K562 (cell line): ENCODE measurements at regions not wholly inside any gene's neighbourhood (a gene's known extent, or its start where the extent isn't known, plus 50 kb on each side); places are given as distances from the start of the nearest gene placed in this dataset.
"Not testable (repeated sequence)": the region's sequence is repeated elsewhere in the genome, so short reads cannot be mapped to it uniquely, and the experiment has no call there.

Experiments
- ATAC-seq: fragments of 200-7000 bp; cut with Tn5 transposase; 3 replicates; pipeline ENCODE4 v1.9.1; 2020; ENCODE audit warnings: moderate library complexity
- BruUV-seq: library from RNA; stranded (reverse); fragments of 400-500 nt; replicated peaks from 2 replicates; lab custom pipeline; 2021; lab: Mats Ljungman, UMichigan
- CTCF ChIA-PET: fragments of 300-600 bp; formaldehyde crosslinking; extraction: SDS; loops from one replicate; lab custom pipeline; 2021; ENCODE audit warnings: low intra/inter-chr PET ratio; lab: Yijun Ruan, JAX
- POLR2A ChIA-PET: fragments of 300-600, 350-650 bp; sonication (Branson Sonifier 250); formaldehyde crosslinking; extraction: SDS; loops from one replicate; lab custom pipeline; 2021; ENCODE audit warnings: antibody characterized with exemption, inconsistent platforms; lab: Yijun Ruan, JAX
- DNase-seq, 4 experiments: peaks; one replicate each; pipeline versions ENCODE4 v3.0.0 to v3.0.0-alpha.2; 2011 to 2018; ENCODE audit warnings: low spot score in 3 of 4, mixed read lengths in 3 of 4; ENCODE audit errors: extremely low read depth in 1 of 4
- FAIRE-seq: peaks from 2 replicates; lab custom pipeline; 2011; peaks lifted over from hg19 to GRCh38; lab: Jason Lieb, UNC
- H2AFZ ChIP-seq: 2 replicates; pipeline ENCODE4 v1.6.0; 2011; ENCODE audit warnings: low read depth, low read length, control low read depth, inconsistent platforms
- H3K27ac ChIP-seq: fragments of 200-600 bp; 3 replicates; pipeline ENCODE4 v1.8.0; 2011; ENCODE audit warnings: low read depth, mild to moderate bottlenecking, control low read depth, inconsistent platforms, low read length, moderate library complexity, mixed read lengths; ENCODE audit errors: extremely low read depth
- H3K27me3 ChIP-seq, 2 experiments: fragments of 300-600 bp in 1 of 2; 2 replicates in 1 of 2; 3 replicates in 1 of 2; pipeline versions ENCODE4 v1.6.0 to v1.8.0; 2011; ENCODE audit warnings: inconsistent platforms in 2 of 2, low read length in 2 of 2, mild to moderate bottlenecking in 1 of 2, mixed read lengths in 1 of 2, moderate library complexity in 1 of 2; ENCODE audit not compliant: control insufficient read depth in 2 of 2, insufficient read depth in 2 of 2
- H3K36me3 ChIP-seq: fragments of 300-600 bp; 3 replicates; pipeline ENCODE4 v1.8.0; 2011; ENCODE audit warnings: mild to moderate bottlenecking, low read length, inconsistent platforms; ENCODE audit not compliant: control insufficient read depth, insufficient read depth
- H3K4me1 ChIP-seq, 2 experiments: fragments of 200-600 bp in 1 of 2; replicated peaks in 1 of 2; 2 replicates in 1 of 2; 3 replicates in 1 of 2; pipeline versions ENCODE4 v1.5.1 to v1.8.0; 2011; ENCODE audit warnings: inconsistent platforms in 2 of 2, low read length in 2 of 2, mild to moderate bottlenecking in 1 of 2, mixed read lengths in 1 of 2, moderate library complexity in 1 of 2; ENCODE audit not compliant: control insufficient read depth in 2 of 2, insufficient read depth in 2 of 2
- H3K4me2 ChIP-seq: 2 replicates; pipeline ENCODE4 v1.6.1; 2011; ENCODE audit warnings: low read length, control low read depth, inconsistent platforms, mixed read lengths; ENCODE audit not compliant: insufficient read depth
- H3K4me3 ChIP-seq: fragments of 200-600 bp; sonication (generic), shearing (Covaris generic); 2 replicates; pipeline ENCODE4 v1.5.1; 2016; ENCODE audit warnings: control low read depth, inconsistent platforms
- H3K79me2 ChIP-seq: fragments of 200-600 bp; 3 replicates; pipeline ENCODE4 v1.8.0; 2011; ENCODE audit warnings: low read length, inconsistent platforms; ENCODE audit not compliant: control insufficient read depth, insufficient read depth
- H3K9ac ChIP-seq, 2 experiments: 2 replicates each; pipeline versions ENCODE4 v1.6.0 to v1.6.1; 2011; ENCODE audit warnings: low read depth in 2 of 2, low read length in 2 of 2, control low read depth in 1 of 2, inconsistent platforms in 1 of 2, mild to moderate bottlenecking in 1 of 2, mixed read lengths in 1 of 2; ENCODE audit not compliant: insufficient read depth in 1 of 2
- H3K9me1 ChIP-seq: one replicate; pipeline ENCODE4 v1.6.0; 2011; ENCODE audit warnings: inconsistent platforms, mild to moderate bottlenecking, low read length, moderate library complexity; ENCODE audit not compliant: control insufficient read depth, insufficient read depth
- H3K9me3 ChIP-seq: replicated peaks from 2 replicates; pipeline ENCODE4 v1.5.1; 2011; ENCODE audit warnings: low read depth, low read length, inconsistent platforms; ENCODE audit not compliant: control insufficient read depth, insufficient read depth
- H4K20me1 ChIP-seq: replicated peaks from 2 replicates; pipeline ENCODE4 v1.6.1; 2011; ENCODE audit warnings: low read length, inconsistent platforms, mixed read lengths; ENCODE audit not compliant: control insufficient read depth, insufficient read depth
- WGBS: fragments of 100-300 bp; shearing (Covaris generic); methylation state at CpG from one replicate; pipeline ENCODE4 v1.1.6; 2016; ENCODE audit warnings: low coverage, mixed read lengths; ENCODE audit not compliant: insufficient coverage; ENCODE audit errors: missing lambda C conversion rate; 5-methylcytosine and 5-hydroxymethylcytosine counted together
- in situ Hi-C: fragments of 300-500 bp; cut with MboI; formaldehyde crosslinking; loops from 4 replicates; pipeline ENCODE4 v1.15.0; 2018; ENCODE audit warnings: inconsistent platforms, mixed read lengths
- intact Hi-C: fragments of 100-400 bp; cut with micrococcal nuclease; formaldehyde crosslinking; loops from 2 replicates; pipeline ENCODE4 v1.14.2; 2022
- TF ChIP-seq, protein P1 (sequence below), 3 experiments: fragments of 200-800 bp in 1 of 3; fragments of 250-450 bp in 1 of 3; fragments of 450-650 bp in 1 of 3; sonication (Bioruptor Pico) in 1 of 3; sonication (Bioruptor generic) in 1 of 3; formaldehyde crosslinking in 1 of 3; IDR thresholded peaks; 2 replicates each; pipeline versions ENCODE4 v1.6.1 to v1.8.0; 2016 to 2022; ENCODE audit warnings: mild to moderate bottlenecking in 2 of 3, missing genetic modification characterization in 2 of 3, missing compliant biosample characterization in 1 of 3, moderate library complexity in 1 of 3

DNA sequence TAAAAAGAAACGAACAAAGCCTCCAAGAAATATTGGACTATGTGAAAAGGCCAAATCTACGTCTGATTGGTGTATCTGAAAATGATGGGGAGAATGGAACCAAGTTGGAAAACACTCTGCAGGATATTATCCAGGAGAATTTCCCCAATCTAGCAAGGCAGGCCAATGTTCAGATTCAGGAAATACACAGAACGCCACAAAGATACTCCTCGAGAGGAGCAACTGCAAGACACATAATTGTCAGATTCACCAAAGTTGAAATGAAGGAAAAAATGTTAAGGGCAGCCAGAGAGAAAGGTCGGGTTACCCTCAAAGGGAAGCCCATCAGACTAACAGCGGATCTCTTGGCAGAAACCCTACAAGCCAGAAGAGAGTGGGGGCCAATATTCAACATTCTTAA is 82.2 kb downstream of the SNTN start:
- intact Hi-C loops = not testable (repeated sequence)

More for the DNA sequence above, 82.2 kb downstream of the SNTN start:
- H4K20me1 ChIP-seq, H3K27ac ChIP-seq, H3K9me1 ChIP-seq, H3K4me1 ChIP-seq, in situ Hi-C loops, CTCF ChIA-PET, FAIRE-seq, POLR2A ChIA-PET, DNase-seq, H3K4me3 ChIP-seq, BruUV-seq, H3K4me2 ChIP-seq, H3K36me3 ChIP-seq, H3K9me3 ChIP-seq, ATAC-seq, H2AFZ ChIP-seq, H3K79me2 ChIP-seq, H3K9ac ChIP-seq, H3K27me3 ChIP-seq: not testable (repeated sequence)
- WGBS = 0% methylated on average over 3 of the region's 6 CpGs
- TF ChIP-seq, protein P1, sequence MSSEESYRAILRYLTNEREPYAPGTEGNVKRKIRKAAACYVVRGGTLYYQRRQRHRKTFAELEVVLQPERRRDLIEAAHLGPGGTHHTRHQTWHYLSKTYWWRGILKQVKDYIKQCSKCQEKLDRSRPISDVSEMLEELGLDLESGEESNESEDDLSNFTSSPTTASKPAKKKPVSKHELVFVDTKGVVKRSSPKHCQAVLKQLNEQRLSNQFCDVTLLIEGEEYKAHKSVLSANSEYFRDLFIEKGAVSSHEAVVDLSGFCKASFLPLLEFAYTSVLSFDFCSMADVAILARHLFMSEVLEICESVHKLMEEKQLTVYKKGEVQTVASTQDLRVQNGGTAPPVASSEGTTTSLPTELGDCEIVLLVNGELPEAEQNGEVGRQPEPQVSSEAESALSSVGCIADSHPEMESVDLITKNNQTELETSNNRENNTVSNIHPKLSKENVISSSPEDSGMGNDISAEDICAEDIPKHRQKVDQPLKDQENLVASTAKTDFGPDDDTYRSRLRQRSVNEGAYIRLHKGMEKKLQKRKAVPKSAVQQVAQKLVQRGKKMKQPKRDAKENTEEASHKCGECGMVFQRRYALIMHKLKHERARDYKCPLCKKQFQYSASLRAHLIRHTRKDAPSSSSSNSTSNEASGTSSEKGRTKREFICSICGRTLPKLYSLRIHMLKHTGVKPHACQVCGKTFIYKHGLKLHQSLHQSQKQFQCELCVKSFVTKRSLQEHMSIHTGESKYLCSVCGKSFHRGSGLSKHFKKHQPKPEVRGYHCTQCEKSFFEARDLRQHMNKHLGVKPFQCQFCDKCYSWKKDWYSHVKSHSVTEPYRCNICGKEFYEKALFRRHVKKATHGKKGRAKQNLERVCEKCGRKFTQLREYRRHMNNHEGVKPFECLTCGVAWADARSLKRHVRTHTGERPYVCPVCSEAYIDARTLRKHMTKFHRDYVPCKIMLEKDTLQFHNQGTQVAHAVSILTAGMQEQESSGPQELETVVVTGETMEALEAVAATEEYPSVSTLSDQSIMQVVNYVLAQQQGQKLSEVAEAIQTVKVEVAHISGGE (CRISPR knock-in tag; IDR thresholded peaks at IDR 0.05) = peak in 1 of 3 experiments; percentile 81; a peak in 2 of 6 replicates
